Endothelial cell of umbilical vein (primary cell): ENCODE measurements at regions not wholly inside any gene's neighbourhood (a gene's known extent, or its start where the extent isn't known, plus 50 kb on each side); places are given as distances from the start of the nearest gene placed in this dataset.

ENCODE experiments used
- BruUV-seq: library from RNA; stranded (reverse); fragments of 400-500 nt; replicated peaks from 2 replicates; lab custom pipeline; 2021; lab: Mats Ljungman, UMichigan
- CTCF ChIA-PET: fragments of 300-600, 350-600 bp; sonication (Branson Sonifier 250); formaldehyde crosslinking; loops from one replicate; lab custom pipeline; 2021; ENCODE audit warnings: antibody characterized with exemption, inconsistent platforms; lab: Charles Lee
- POLR2A ChIA-PET: fragments of 300-600, 350-600 bp; sonication (Branson Sonifier 250); formaldehyde crosslinking; loops from one replicate; lab custom pipeline; 2021; ENCODE audit warnings: antibody characterized with exemption, inconsistent platforms; lab: Charles Lee
- DNase-seq: peaks from one replicate; pipeline ENCODE4 v3.0.0-alpha.2; 2011; ENCODE audit warnings: low read depth, low spot score
- FAIRE-seq: peaks from 2 replicates; lab custom pipeline; 2011; peaks lifted over from hg19 to GRCh38; lab: Jason Lieb, UNC
- H2AFZ ChIP-seq: 2 replicates; pipeline ENCODE4 v1.6.0; 2012; ENCODE audit warnings: low read depth, low read length, control low read depth, inconsistent platforms
- H3K27ac ChIP-seq: 2 replicates; pipeline ENCODE4 v1.5.1; 2011; ENCODE audit warnings: low read depth, mild to moderate bottlenecking, control low read depth, low read length, moderate library complexity; ENCODE audit not compliant: insufficient read depth
- H3K27me3 ChIP-seq, 2 experiments: 2 replicates each; pipeline versions ENCODE4 v1.6.0 to v1.6.1; 2011; ENCODE audit warnings: low read length in 2 of 2, mixed read lengths in 1 of 2; ENCODE audit not compliant: control insufficient read depth in 2 of 2, insufficient read depth in 2 of 2
- H3K36me3 ChIP-seq, 2 experiments: 2 replicates in 1 of 2; 3 replicates in 1 of 2; pipeline ENCODE4 v1.5.1; 2011; ENCODE audit warnings: low read length in 2 of 2, mild to moderate bottlenecking in 1 of 2, moderate library complexity in 1 of 2; ENCODE audit not compliant: control insufficient read depth in 2 of 2, insufficient read depth in 2 of 2; ENCODE audit errors: extremely low read depth in 1 of 2
- H3K4me1 ChIP-seq: 3 replicates; pipeline ENCODE4 v1.5.1; 2011; ENCODE audit warnings: mild to moderate bottlenecking, low read length; ENCODE audit not compliant: control insufficient read depth, insufficient read depth; ENCODE audit errors: extremely low read depth
- H3K4me2 ChIP-seq: 2 replicates; pipeline ENCODE4 v1.6.1; 2011; ENCODE audit warnings: low read length, control low read depth, mixed read lengths; ENCODE audit not compliant: insufficient read depth
- H3K4me3 ChIP-seq, 3 experiments: fragments of 200-600 bp in 1 of 3; sonication (generic), shearing (Covaris generic) in 1 of 3; replicated peaks in 1 of 3; 2 replicates each; pipeline ENCODE4 v1.5.1; 2011 to 2016; ENCODE audit warnings: control low read depth in 3 of 3, low read length in 3 of 3, mild to moderate bottlenecking in 2 of 3, inconsistent platforms in 1 of 3, low read depth in 1 of 3, moderate library complexity in 1 of 3; ENCODE audit not compliant: insufficient read depth in 1 of 3
- H3K79me2 ChIP-seq: 2 replicates; pipeline ENCODE4 v1.6.0; 2012; ENCODE audit warnings: low read length, inconsistent platforms; ENCODE audit not compliant: control insufficient read depth, insufficient read depth
- H3K9ac ChIP-seq: replicated peaks from 2 replicates; pipeline ENCODE3; 2011; ENCODE audit warnings: low read length, control low read depth; ENCODE audit not compliant: insufficient read depth; ENCODE audit errors: extremely low read depth
- H3K9me1 ChIP-seq: replicated peaks from 3 replicates; pipeline ENCODE4 v1.6.0; 2011; ENCODE audit warnings: mild to moderate bottlenecking, low read length; ENCODE audit not compliant: control insufficient read depth, insufficient read depth; ENCODE audit errors: extremely low read depth
- H3K9me3 ChIP-seq: replicated peaks from 2 replicates; pipeline ENCODE4 v1.5.1; 2012; ENCODE audit warnings: low read length, inconsistent platforms; ENCODE audit not compliant: control insufficient read depth, insufficient read depth
- H4K20me1 ChIP-seq: replicated peaks from 2 replicates; pipeline ENCODE3; 2011; ENCODE audit warnings: mild to moderate bottlenecking, low read length; ENCODE audit not compliant: control insufficient read depth, insufficient read depth; ENCODE audit errors: extremely low read depth
- CTCF ChIP-seq, 2 donors: IDR thresholded peaks; 1 replicate in 1 of 2; 2 replicates in 1 of 2; pipeline ENCODE4 v1.5.1; 2011; ENCODE audit warnings: low read length in 2 of 2, mild to moderate bottlenecking in 2 of 2, moderate library complexity in 2 of 2, control low read depth in 1 of 2, inconsistent platforms in 1 of 2, low read depth in 1 of 2; ENCODE audit not compliant: insufficient read depth in 1 of 2; ENCODE audit errors: extremely low read depth in 1 of 2
- EZH2 ChIP-seq: IDR thresholded peaks from 2 replicates; pipeline ENCODE4 v1.6.1; 2012; ENCODE audit warnings: borderline replicate concordance, low read depth, mild to moderate bottlenecking, moderate library complexity, low read length, inconsistent platforms; ENCODE audit not compliant: severe bottlenecking
- FOS ChIP-seq: IDR thresholded peaks from 2 replicates; pipeline ENCODE4 v1.6.1; 2011; ENCODE audit warnings: mild to moderate bottlenecking, low read length, moderate library complexity, borderline replicate concordance; ENCODE audit not compliant: insufficient read depth
- GATA2 ChIP-seq: IDR thresholded peaks from 2 replicates; pipeline ENCODE4 v1.7.0; 2011; ENCODE audit warnings: low read depth, mild to moderate bottlenecking, moderate library complexity, mixed read lengths, low read length; ENCODE audit not compliant: insufficient read length, insufficient read depth
- MAX ChIP-seq: IDR thresholded peaks from 2 replicates; pipeline ENCODE4 v1.6.1; 2011; ENCODE audit not compliant: insufficient read depth, insufficient read length
- MYC ChIP-seq: IDR thresholded peaks from one replicate; pipeline ENCODE4 v1.6.1; 2011; ENCODE audit warnings: mild to moderate bottlenecking, low read depth, low read length
- POLR2A ChIP-seq: IDR thresholded peaks from 2 replicates; pipeline ENCODE4 v1.6.1; 2012; ENCODE audit warnings: low read depth, mild to moderate bottlenecking, control low read depth, low read length
- dilution Hi-C: fragments of 300-500 bp; cut with MboI; formaldehyde crosslinking; loops from one replicate; pipeline ENCODE4 v1.15.0; 2019; ENCODE audit warnings: low sequenced_read_pairs; ENCODE audit not compliant: extremely low pct_ligation_motif_present
- intact Hi-C: fragments of 100-400 bp; cut with micrococcal nuclease; formaldehyde crosslinking; loops from one replicate; pipeline ENCODE4 v1.10.0; 2022

- no peak for DNase-seq
- Histone ChIP-seq H3K9me1 (no peaks in the 10 kb centered on the region), H3K36me3 (no peaks in the 10 kb centered on the region), H4K20me1 (no peaks in the 10 kb centered on the region), H3K27ac (no peak overlapping the region), H2AFZ (no peak overlapping the region), H3K4me2 (no peak overlapping the region), H3K4me1 (no peaks in the 10 kb centered on the region), H3K27me3 (no peaks in the 10 kb centered on the region), H3K9me3 (no peaks in the 10 kb centered on the region), H3K79me2 (no peaks in the 10 kb centered on the region), H3K9ac (no peak overlapping the region), H3K4me3 (no peak overlapping the region)
- dilution Hi-C loops (no loop called here), intact Hi-C loops (no loop called here)
- BruUV-seq = no TSS peak
- TF ChIP-seq MAX (no peak), GATA2 (no peak), CTCF (IDR thresholded peaks at IDR 0.05; ENCODE audit: extremely low read depth in 1 of 2, insufficient read depth in 1 of 2, low read depth in 1 of 2, low read length in 2 of 2) (no peak), POLR2A (no peak), MYC (no peak), FOS (no peak), EZH2 (no peak)
- ChIA-PET POLR2A (no interaction called here), CTCF (no interaction called here)
- FAIRE-seq = no peak
Observed at GRCh38 chr18:68354176-68354575, 360.7 kb downstream of the TMX3 start.
